ENCODE measurements at regions not wholly inside any gene's neighbourhood (a gene's known extent, or its start where the extent isn't known, plus 50 kb on each side); places are given as distances from the start of the nearest gene placed in this dataset.
A peak's percentile ranks its signal among the peaks of the same experiment; 100 is the strongest.

GRCh38 chr9:82584349-82584863, 478.5 kb downstream of the RASEF start:
- no peak for DNase-seq (ENCODE audit: low spot score)

GRCh38 chr9:82586918-82587356, 476.0 kb downstream of the RASEF start:
- DNase-seq (ENCODE audit: low spot score), result no peak

GRCh38 chr9:82588301-82589180, 474.4 kb downstream of the RASEF start:
- DNase-seq (ENCODE audit: low spot score), result no peak

- no peak for DNase-seq (ENCODE audit: low spot score)
These were observed 472.1 kb downstream of the RASEF start for GRCh38 chr9:82590845-82591244.

- no peak for DNase-seq (ENCODE audit: low spot score)
These were observed 469.4 kb downstream of the RASEF start for GRCh38 chr9:82593501-82593900.

- no peak for DNase-seq (ENCODE audit: low spot score)
These were observed 465.4 kb downstream of the RASEF start for GRCh38 chr9:82597241-82598203.

GRCh38 chr9:82598241-82599039, 464.5 kb downstream of the RASEF start:
- DNase-seq (ENCODE audit: low spot score), result no peak

- DNase-seq (ENCODE audit: low spot score), result no peak
These were observed 463.5 kb downstream of the RASEF start for GRCh38 chr9:82599336-82599949.

- no peak for DNase-seq (ENCODE audit: low spot score)
These were observed 462.2 kb downstream of the RASEF start for GRCh38 chr9:82600536-82601292.

- DNase-seq (ENCODE audit: low spot score), result peak; percentile 24
These were observed 461.6 kb downstream of the RASEF start for GRCh38 chr9:82601293-82601771.

- no peak for DNase-seq (ENCODE audit: low spot score)
These were observed 457.8 kb downstream of the RASEF start for GRCh38 chr9:82604947-82605656.

- no peak for DNase-seq (ENCODE audit: low spot score)
These were observed 457.3 kb downstream of the RASEF start for GRCh38 chr9:82605657-82606031.

- DNase-seq (ENCODE audit: low spot score), result no peak
These were observed 456.9 kb downstream of the RASEF start for GRCh38 chr9:82606071-82606470.

- peak; percentile 75 for DNase-seq (ENCODE audit: low spot score)
These were observed 456.2 kb downstream of the RASEF start for GRCh38 chr9:82606492-82607382.

GRCh38 chr9:82608487-82608886, 454.5 kb downstream of the RASEF start:
- no peak for DNase-seq (ENCODE audit: low spot score)

GRCh38 chr9:82612942-82613341, 450.0 kb downstream of the RASEF start:
- no peak for DNase-seq (ENCODE audit: low spot score)

- DNase-seq (ENCODE audit: low spot score), result no peak
These were observed 449.4 kb downstream of the RASEF start for GRCh38 chr9:82613498-82613897.

GRCh38 chr9:82616545-82616944, 446.4 kb downstream of the RASEF start:
- no peak for DNase-seq (ENCODE audit: low spot score)

GRCh38 chr9:82621447-82621846, 441.5 kb downstream of the RASEF start:
- DNase-seq (ENCODE audit: low spot score), result no peak

Measured in AG08395 (cell line).